ENCODE measurements at regions not wholly inside any gene's neighbourhood (a gene's known extent, or its start where the extent isn't known, plus 50 kb on each side); places are given as distances from the start of the nearest gene placed in this dataset.

DNA sequence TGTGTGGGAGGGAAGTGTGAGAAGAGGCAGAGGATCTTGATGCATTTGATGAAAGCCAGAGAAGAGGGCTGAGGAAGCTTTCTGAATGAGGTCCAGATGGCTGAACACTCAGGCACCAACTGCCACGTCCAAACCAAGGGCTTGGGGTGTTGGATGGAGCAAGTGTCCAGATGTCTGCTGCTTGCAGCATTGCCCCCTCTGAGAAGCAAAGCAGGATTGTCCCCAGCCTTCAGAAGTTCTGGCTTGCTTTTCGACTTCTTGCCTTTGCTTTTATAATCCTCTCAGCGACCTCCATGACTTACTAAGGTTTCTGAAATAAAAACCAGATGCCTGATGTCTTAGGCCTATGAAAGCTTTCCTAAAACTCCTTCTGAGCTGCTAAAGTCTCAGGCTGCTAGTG lies 182.5 kb downstream of the HUNK start:
- CTCF ChIA-PET = no interaction called here
- no TSS peak for BruUV-seq (replicated peaks)
- Histone ChIP-seq H3K4me1 (ENCODE audit: control insufficient read depth, insufficient read depth, low read length) (no peaks in the 10 kb centered on the region), H3K36me3 (ENCODE audit: control insufficient read depth, insufficient read depth, low read length) (no peaks in the 10 kb centered on the region), H3K9me3 (ENCODE audit: control insufficient read depth, insufficient read depth, low read depth, low read length) (no peaks in the 10 kb centered on the region), H3K4me3 (ENCODE audit: low read depth in 2 of 2, low read length in 2 of 2) (no peak overlapping the region), H3K27ac (ENCODE audit: low read length) (no peak overlapping the region), H3K27me3 (ENCODE audit: control insufficient read depth, insufficient read depth, low read length) (no peaks in the 10 kb centered on the region)
- in situ Hi-C loops (cut with HindIII; ENCODE audit: low pct_unique_long_range_greater_than_20kb, low sequenced_read_pairs) = no loop called here
- TF ChIP-seq POLR2AphosphoS5 (IDR thresholded peaks at IDR 0.05; ENCODE audit: low read depth, low read length) (no peak), SIN3A (IDR thresholded peaks at IDR 0.05; ENCODE audit: borderline replicate concordance, insufficient read depth, low read depth, low read length) (no peak), TCF7L2 (IDR thresholded peaks at IDR 0.05; ENCODE audit: low read depth, low read length) (no peak), CTCF (IDR thresholded peaks at IDR 0.05) (no peak)
- TF ChIP-seq, protein P1, sequence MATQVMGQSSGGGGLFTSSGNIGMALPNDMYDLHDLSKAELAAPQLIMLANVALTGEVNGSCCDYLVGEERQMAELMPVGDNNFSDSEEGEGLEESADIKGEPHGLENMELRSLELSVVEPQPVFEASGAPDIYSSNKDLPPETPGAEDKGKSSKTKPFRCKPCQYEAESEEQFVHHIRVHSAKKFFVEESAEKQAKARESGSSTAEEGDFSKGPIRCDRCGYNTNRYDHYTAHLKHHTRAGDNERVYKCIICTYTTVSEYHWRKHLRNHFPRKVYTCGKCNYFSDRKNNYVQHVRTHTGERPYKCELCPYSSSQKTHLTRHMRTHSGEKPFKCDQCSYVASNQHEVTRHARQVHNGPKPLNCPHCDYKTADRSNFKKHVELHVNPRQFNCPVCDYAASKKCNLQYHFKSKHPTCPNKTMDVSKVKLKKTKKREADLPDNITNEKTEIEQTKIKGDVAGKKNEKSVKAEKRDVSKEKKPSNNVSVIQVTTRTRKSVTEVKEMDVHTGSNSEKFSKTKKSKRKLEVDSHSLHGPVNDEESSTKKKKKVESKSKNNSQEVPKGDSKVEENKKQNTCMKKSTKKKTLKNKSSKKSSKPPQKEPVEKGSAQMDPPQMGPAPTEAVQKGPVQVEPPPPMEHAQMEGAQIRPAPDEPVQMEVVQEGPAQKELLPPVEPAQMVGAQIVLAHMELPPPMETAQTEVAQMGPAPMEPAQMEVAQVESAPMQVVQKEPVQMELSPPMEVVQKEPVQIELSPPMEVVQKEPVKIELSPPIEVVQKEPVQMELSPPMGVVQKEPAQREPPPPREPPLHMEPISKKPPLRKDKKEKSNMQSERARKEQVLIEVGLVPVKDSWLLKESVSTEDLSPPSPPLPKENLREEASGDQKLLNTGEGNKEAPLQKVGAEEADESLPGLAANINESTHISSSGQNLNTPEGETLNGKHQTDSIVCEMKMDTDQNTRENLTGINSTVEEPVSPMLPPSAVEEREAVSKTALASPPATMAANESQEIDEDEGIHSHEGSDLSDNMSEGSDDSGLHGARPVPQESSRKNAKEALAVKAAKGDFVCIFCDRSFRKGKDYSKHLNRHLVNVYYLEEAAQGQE (IDR thresholded peaks at IDR 0.05; ENCODE audit: insufficient read depth in 1 of 2, low read depth in 2 of 2, low read length in 1 of 2) = no peak
- intact Hi-C loops (cut with micrococcal nuclease; ENCODE audit: unreplicated experiment) = no loop called here
- ATAC-seq (no peak), DNase-seq (ENCODE audit: low read depth, low spot score) (no peak)
- POLR2A ChIA-PET = no interaction called here

Measured in Panc1 (cell line).